ENCODE measurements at regions not wholly inside any gene's neighbourhood (a gene's known extent, or its start where the extent isn't known, plus 50 kb on each side); places are given as distances from the start of the nearest gene placed in this dataset.

DNA sequence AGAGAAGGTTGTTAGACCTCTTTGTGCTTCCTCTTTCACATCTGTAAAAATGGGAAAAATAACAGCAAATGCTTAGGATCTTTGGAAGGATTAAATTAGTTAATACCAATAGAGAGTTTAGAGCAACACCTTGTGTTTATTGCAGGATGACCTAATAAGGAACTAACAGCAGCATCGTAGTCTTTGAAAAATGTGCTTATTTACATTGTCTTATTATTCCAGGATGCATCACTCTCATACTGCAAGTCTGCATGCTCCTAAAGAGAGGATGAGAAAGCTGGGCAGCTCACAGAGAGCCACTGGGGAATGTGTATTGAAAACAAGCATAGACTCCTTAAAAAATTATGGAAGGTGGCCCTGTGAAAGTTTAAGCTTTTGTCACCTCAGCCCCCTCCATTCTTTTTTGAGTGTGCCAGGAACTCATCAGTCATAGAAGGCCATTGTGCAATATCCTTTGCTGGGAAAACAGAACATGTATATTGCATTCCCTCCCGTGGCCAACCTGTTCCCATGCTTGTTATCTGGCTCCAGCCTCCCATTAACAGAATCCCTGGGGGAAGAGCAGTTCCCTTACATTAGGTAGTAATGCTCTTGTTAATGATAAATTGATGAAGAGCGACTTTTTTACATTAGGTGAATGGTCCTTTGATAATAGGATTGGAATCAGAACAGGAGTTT is 180.7 kb downstream of the ZNF326 start:
- TF ChIP-seq, protein P1, sequence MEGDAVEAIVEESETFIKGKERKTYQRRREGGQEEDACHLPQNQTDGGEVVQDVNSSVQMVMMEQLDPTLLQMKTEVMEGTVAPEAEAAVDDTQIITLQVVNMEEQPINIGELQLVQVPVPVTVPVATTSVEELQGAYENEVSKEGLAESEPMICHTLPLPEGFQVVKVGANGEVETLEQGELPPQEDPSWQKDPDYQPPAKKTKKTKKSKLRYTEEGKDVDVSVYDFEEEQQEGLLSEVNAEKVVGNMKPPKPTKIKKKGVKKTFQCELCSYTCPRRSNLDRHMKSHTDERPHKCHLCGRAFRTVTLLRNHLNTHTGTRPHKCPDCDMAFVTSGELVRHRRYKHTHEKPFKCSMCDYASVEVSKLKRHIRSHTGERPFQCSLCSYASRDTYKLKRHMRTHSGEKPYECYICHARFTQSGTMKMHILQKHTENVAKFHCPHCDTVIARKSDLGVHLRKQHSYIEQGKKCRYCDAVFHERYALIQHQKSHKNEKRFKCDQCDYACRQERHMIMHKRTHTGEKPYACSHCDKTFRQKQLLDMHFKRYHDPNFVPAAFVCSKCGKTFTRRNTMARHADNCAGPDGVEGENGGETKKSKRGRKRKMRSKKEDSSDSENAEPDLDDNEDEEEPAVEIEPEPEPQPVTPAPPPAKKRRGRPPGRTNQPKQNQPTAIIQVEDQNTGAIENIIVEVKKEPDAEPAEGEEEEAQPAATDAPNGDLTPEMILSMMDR (IDR thresholded peaks at IDR 0.05) = no peak
- TF ChIP-seq POLR2A (IDR thresholded peaks at IDR 0.05) = no peak
- no peak for TF ChIP-seq EP300 (IDR thresholded peaks at IDR 0.05)

Data from sigmoid colon (tissue), 4 donors.